ENCODE measurements at regions not wholly inside any gene's neighbourhood (a gene's known extent, or its start where the extent isn't known, plus 50 kb on each side); places are given as distances from the start of the nearest gene placed in this dataset.

- no peak overlapping the region for H3K27ac Mint-ChIP-seq
- DNase-seq (no peak), ATAC-seq (replicated peaks in 1 of 2) (no peak)
- no peaks in the 10 kb centered on the region for H3K27me3 Mint-ChIP-seq (ENCODE audit: low read depth)
- no peaks in the 10 kb centered on the region for H3K9me3 Mint-ChIP-seq
- H3K4me1 Mint-ChIP-seq (ENCODE audit: low read depth), result no peaks in the 10 kb centered on the region
- H3K36me3 Mint-ChIP-seq (ENCODE audit: insufficient read depth in 2 of 2), result no peaks in the 10 kb centered on the region
- H3K4me3 Mint-ChIP-seq, result no peak overlapping the region
Observed at GRCh38 chr2:59956981-59957380, 596.5 kb downstream of the BCL11A start.

GRCh38 chr2:59947917-59948541 is 605.4 kb downstream of the BCL11A start:
- DNase-seq (no peak), ATAC-seq (replicated peaks in 1 of 2) (no peak)
- Mint-ChIP-seq H3K9me3 (no peaks in the 10 kb centered on the region), H3K27ac (no peak overlapping the region), H3K27me3 (ENCODE audit: low read depth) (no peaks in the 10 kb centered on the region), H3K36me3 (ENCODE audit: insufficient read depth in 2 of 2) (no peaks in the 10 kb centered on the region), H3K4me3 (no peak overlapping the region), H3K4me1 (ENCODE audit: low read depth) (no peaks in the 10 kb centered on the region)

GRCh38 chr2:59947209-59947608 is 606.2 kb downstream of the BCL11A start:
- Mint-ChIP-seq H3K27ac (no peak overlapping the region), H3K4me3 (no peak overlapping the region), H3K4me1 (ENCODE audit: low read depth) (no peaks in the 10 kb centered on the region), H3K36me3 (ENCODE audit: insufficient read depth in 2 of 2) (no peaks in the 10 kb centered on the region), H3K9me3 (no peaks in the 10 kb centered on the region), H3K27me3 (ENCODE audit: low read depth) (no peaks in the 10 kb centered on the region)
- DNase-seq, result no peak
- ATAC-seq (replicated peaks in 1 of 2), result no peak

- Mint-ChIP-seq H3K4me1 (ENCODE audit: low read depth) (no peaks in the 10 kb centered on the region), H3K27me3 (ENCODE audit: low read depth) (no peaks in the 10 kb centered on the region), H3K4me3 (no peak overlapping the region), H3K27ac (no peak overlapping the region), H3K9me3 (no peaks in the 10 kb centered on the region), H3K36me3 (ENCODE audit: insufficient read depth in 2 of 2) (no peaks in the 10 kb centered on the region)
- ATAC-seq (replicated peaks in 1 of 2) (no peak), DNase-seq (no peak)
Observed at GRCh38 chr2:59939236-59939635, 614.2 kb downstream of the BCL11A start.

GRCh38 chr2:59938181-59938580 is 615.3 kb downstream of the BCL11A start:
- ATAC-seq (replicated peaks in 1 of 2) (no peak), DNase-seq (no peak)
- H3K9me3 Mint-ChIP-seq, result no peaks in the 10 kb centered on the region
- H3K4me3 Mint-ChIP-seq, result no peak overlapping the region
- H3K4me1 Mint-ChIP-seq (ENCODE audit: low read depth), result no peaks in the 10 kb centered on the region
- no peaks in the 10 kb centered on the region for H3K36me3 Mint-ChIP-seq (ENCODE audit: insufficient read depth in 2 of 2)
- H3K27me3 Mint-ChIP-seq (ENCODE audit: low read depth), result no peaks in the 10 kb centered on the region
- no peak overlapping the region for H3K27ac Mint-ChIP-seq

GRCh38 chr2:59936048-59936447 is 617.4 kb downstream of the BCL11A start:
- no peak overlapping the region for H3K27ac Mint-ChIP-seq

GRCh38 chr2:59935005-59935404 is 618.4 kb downstream of the BCL11A start:
- H3K9me3 Mint-ChIP-seq, result peaks cover 0 to 5% of the 10 kb centered on the region in 2 donors

More at GRCh38 chr2:59936048-59936447, 617.4 kb downstream of the BCL11A start:
- Mint-ChIP-seq H3K36me3 (ENCODE audit: insufficient read depth in 2 of 2) (no peaks in the 10 kb centered on the region), H3K4me1 (ENCODE audit: low read depth) (no peaks in the 10 kb centered on the region), H3K27me3 (ENCODE audit: low read depth) (no peaks in the 10 kb centered on the region), H3K9me3 (peaks cover 0 to 2% of the 10 kb centered on the region in 2 donors), H3K4me3 (no peak overlapping the region)
- DNase-seq (no peak), ATAC-seq (replicated peaks in 1 of 2) (no peak)

GRCh38 chr2:59933948-59934347 is 619.5 kb downstream of the BCL11A start:
- DNase-seq (no peak), ATAC-seq (replicated peaks in 1 of 2) (no peak)
- Mint-ChIP-seq H3K9me3 (peaks cover 0 to 5% of the 10 kb centered on the region in 2 donors), H3K27me3 (ENCODE audit: low read depth) (no peaks in the 10 kb centered on the region), H3K36me3 (ENCODE audit: insufficient read depth in 2 of 2) (no peaks in the 10 kb centered on the region), H3K4me3 (no peak overlapping the region), H3K4me1 (ENCODE audit: low read depth) (no peaks in the 10 kb centered on the region), H3K27ac (no peak overlapping the region)

More at GRCh38 chr2:59935005-59935404, 618.4 kb downstream of the BCL11A start:
- ATAC-seq (replicated peaks in 1 of 2) (no peak), DNase-seq (no peak)
- Mint-ChIP-seq H3K4me3 (no peak overlapping the region), H3K4me1 (ENCODE audit: low read depth) (no peaks in the 10 kb centered on the region), H3K27me3 (ENCODE audit: low read depth) (no peaks in the 10 kb centered on the region), H3K27ac (no peak overlapping the region), H3K36me3 (ENCODE audit: insufficient read depth in 2 of 2) (no peaks in the 10 kb centered on the region)

GRCh38 chr2:59932341-59932740 is 621.1 kb downstream of the BCL11A start:
- H3K4me3 Mint-ChIP-seq, result no peak overlapping the region
- H3K4me1 Mint-ChIP-seq (ENCODE audit: low read depth), result no peaks in the 10 kb centered on the region
- ATAC-seq (replicated peaks in 1 of 2) (no peak), DNase-seq (no peak)
- H3K9me3 Mint-ChIP-seq, result peaks cover 0 to 5% of the 10 kb centered on the region in 2 donors
- H3K36me3 Mint-ChIP-seq (ENCODE audit: insufficient read depth in 2 of 2), result no peaks in the 10 kb centered on the region
- H3K27ac Mint-ChIP-seq, result no peak overlapping the region
- no peaks in the 10 kb centered on the region for H3K27me3 Mint-ChIP-seq (ENCODE audit: low read depth)

- Mint-ChIP-seq H3K9me3 (peaks cover 0 to 5% of the 10 kb centered on the region in 2 donors), H3K27ac (no peak overlapping the region), H3K27me3 (ENCODE audit: low read depth) (no peaks in the 10 kb centered on the region), H3K4me1 (ENCODE audit: low read depth) (no peaks in the 10 kb centered on the region), H3K36me3 (ENCODE audit: insufficient read depth in 2 of 2) (no peaks in the 10 kb centered on the region), H3K4me3 (no peak overlapping the region)
- ATAC-seq (replicated peaks in 1 of 2), result no peak
- DNase-seq, result no peak
Observed at GRCh38 chr2:59930430-59930829, 623.0 kb downstream of the BCL11A start.

- Mint-ChIP-seq H3K36me3 (ENCODE audit: insufficient read depth in 2 of 2) (no peaks in the 10 kb centered on the region), H3K9me3 (peaks cover 0 to 6% of the 10 kb centered on the region in 2 donors), H3K4me3 (no peak overlapping the region), H3K27ac (no peak overlapping the region), H3K4me1 (ENCODE audit: low read depth) (no peaks in the 10 kb centered on the region), H3K27me3 (ENCODE audit: low read depth) (no peaks in the 10 kb centered on the region)
- ATAC-seq (replicated peaks in 1 of 2) (no peak), DNase-seq (no peak)
Observed at GRCh38 chr2:59926731-59927130, 626.7 kb downstream of the BCL11A start.

GRCh38 chr2:59925321-59925720 is 628.1 kb downstream of the BCL11A start:
- DNase-seq (no peak), ATAC-seq (replicated peaks in 1 of 2) (no peak)
- Mint-ChIP-seq H3K36me3 (ENCODE audit: insufficient read depth in 2 of 2) (no peaks in the 10 kb centered on the region), H3K27ac (no peak overlapping the region), H3K9me3 (peaks cover 0 to 3% of the 10 kb centered on the region in 2 donors), H3K4me1 (ENCODE audit: low read depth) (no peaks in the 10 kb centered on the region), H3K4me3 (no peak overlapping the region), H3K27me3 (ENCODE audit: low read depth) (no peaks in the 10 kb centered on the region)

- peaks cover 8% of the 10 kb centered on the region for H3K4me1 Mint-ChIP-seq (ENCODE audit: low read depth)
- H3K9me3 Mint-ChIP-seq, result peaks cover 0 to 1% of the 10 kb centered on the region in 2 donors
- no peak overlapping the region for H3K4me3 Mint-ChIP-seq
- no peak for DNase-seq
- no peak for ATAC-seq (replicated peaks in 1 of 2)
- no peaks in the 10 kb centered on the region for H3K27me3 Mint-ChIP-seq (ENCODE audit: low read depth)
- no peak overlapping the region for H3K27ac Mint-ChIP-seq
- no peaks in the 10 kb centered on the region for H3K36me3 Mint-ChIP-seq (ENCODE audit: insufficient read depth in 2 of 2)
Observed at GRCh38 chr2:59924346-59924745, 629.1 kb downstream of the BCL11A start.

GRCh38 chr2:59922450-59922849 is 631.0 kb downstream of the BCL11A start:
- Mint-ChIP-seq H3K27me3 (ENCODE audit: low read depth) (no peaks in the 10 kb centered on the region), H3K27ac (no peak overlapping the region), H3K4me1 (ENCODE audit: low read depth) (peaks cover 8% of the 10 kb centered on the region), H3K36me3 (ENCODE audit: insufficient read depth in 2 of 2) (no peaks in the 10 kb centered on the region), H3K9me3 (peaks cover 0 to 1% of the 10 kb centered on the region in 2 donors), H3K4me3 (no peak overlapping the region)
- no peak for ATAC-seq (replicated peaks in 1 of 2)
- DNase-seq, result no peak

Measured in activated T-cell treated with anti-CD3 and anti-CD28 coated beads, Interleukin-2, amount 50 U/mL, for 72 hours (primary cell).